PC-9 (cell line): ENCODE measurements at regions not wholly inside any gene's neighbourhood (a gene's known extent, or its start where the extent isn't known, plus 50 kb on each side); places are given as distances from the start of the nearest gene placed in this dataset.

Source experiments
- CTCF ChIP-seq: fragments of 200-600 bp; sonication (generic); conservative IDR thresholded peaks from 2 replicates; pipeline ENCODE4 v1.6.1; 2017; ENCODE audit warnings: mixed run types, antibody characterized with exemption, mild to moderate bottlenecking, moderate library complexity
- EZH2 ChIP-seq: fragments of 200-600 bp; sonication (generic); IDR thresholded peaks from 2 replicates; pipeline ENCODE4 v1.8.0; 2017; ENCODE audit warnings: antibody characterized with exemption, low read depth

DNA sequence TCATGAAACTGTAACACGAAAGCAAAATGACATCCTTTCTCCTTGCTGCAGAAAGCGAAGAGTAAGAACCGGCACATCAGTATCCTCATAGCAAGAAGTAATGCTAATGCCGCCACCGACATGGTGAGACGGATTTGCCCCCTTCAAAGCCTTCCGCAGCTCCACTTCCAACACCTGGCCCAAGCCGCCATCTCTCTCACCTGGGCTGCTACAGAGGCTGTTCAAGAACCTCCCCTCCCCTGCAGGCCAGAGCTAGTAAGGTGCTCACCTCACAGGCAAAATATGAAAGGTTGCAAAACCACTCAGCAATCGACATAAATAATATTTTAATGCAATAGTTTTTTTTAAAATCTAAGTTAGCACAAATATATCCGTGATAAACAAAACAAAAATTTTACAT, 123.9 kb upstream of the FRMD4A start:
- no peak for TF ChIP-seq CTCF
- no peak for TF ChIP-seq EZH2
